ENCODE measurements at regions not wholly inside any gene's neighbourhood (a gene's known extent, or its start where the extent isn't known, plus 50 kb on each side); places are given as distances from the start of the nearest gene placed in this dataset.

DNA sequence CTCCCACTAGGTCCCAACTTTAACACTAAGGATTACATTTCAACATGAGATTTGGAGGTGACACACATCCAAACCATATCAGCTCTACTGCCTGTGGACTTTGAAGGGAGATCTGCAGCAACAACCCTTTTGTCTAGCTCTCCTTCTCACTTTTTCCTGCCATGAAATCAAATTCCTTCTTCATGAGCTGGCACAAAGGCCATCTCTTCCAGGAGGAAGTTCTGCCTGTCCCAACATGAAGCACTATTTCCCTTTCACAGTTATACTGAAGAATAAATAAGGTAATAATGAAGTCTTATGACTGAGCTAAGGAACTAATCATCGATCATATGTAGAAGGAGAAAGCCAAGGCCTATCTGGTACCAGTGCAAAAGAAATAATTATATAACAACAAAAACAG, 253.5 kb upstream of the TENM4 start:
- TF ChIP-seq, protein P1, sequence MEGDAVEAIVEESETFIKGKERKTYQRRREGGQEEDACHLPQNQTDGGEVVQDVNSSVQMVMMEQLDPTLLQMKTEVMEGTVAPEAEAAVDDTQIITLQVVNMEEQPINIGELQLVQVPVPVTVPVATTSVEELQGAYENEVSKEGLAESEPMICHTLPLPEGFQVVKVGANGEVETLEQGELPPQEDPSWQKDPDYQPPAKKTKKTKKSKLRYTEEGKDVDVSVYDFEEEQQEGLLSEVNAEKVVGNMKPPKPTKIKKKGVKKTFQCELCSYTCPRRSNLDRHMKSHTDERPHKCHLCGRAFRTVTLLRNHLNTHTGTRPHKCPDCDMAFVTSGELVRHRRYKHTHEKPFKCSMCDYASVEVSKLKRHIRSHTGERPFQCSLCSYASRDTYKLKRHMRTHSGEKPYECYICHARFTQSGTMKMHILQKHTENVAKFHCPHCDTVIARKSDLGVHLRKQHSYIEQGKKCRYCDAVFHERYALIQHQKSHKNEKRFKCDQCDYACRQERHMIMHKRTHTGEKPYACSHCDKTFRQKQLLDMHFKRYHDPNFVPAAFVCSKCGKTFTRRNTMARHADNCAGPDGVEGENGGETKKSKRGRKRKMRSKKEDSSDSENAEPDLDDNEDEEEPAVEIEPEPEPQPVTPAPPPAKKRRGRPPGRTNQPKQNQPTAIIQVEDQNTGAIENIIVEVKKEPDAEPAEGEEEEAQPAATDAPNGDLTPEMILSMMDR (IDR thresholded peaks at IDR 0.05 in 4 of 5, conservative IDR thresholded peaks at IDR 0.05 in 1 of 5): no peak
- TF ChIP-seq POLR2A (IDR thresholded peaks at IDR 0.05): no peak

Measured in gastrocnemius medialis (tissue), 4 donors.